ENCODE measurements at regions not wholly inside any gene's neighbourhood (a gene's known extent, or its start where the extent isn't known, plus 50 kb on each side); places are given as distances from the start of the nearest gene placed in this dataset.

GRCh38 chr15:53158995-53159394, 368.9 kb upstream of the ONECUT1 start:
- TF ChIP-seq CTCF (IDR thresholded peaks at IDR 0.05; ENCODE audit: low read depth, low read length) (no peak), EZH2phosphoT487 (IDR thresholded peaks at IDR 0.05; ENCODE audit: low read depth) (no peak)
